Loucy (cell line): ENCODE measurements at regions not wholly inside any gene's neighbourhood (a gene's known extent, or its start where the extent isn't known, plus 50 kb on each side); places are given as distances from the start of the nearest gene placed in this dataset.

Experiments
- EZH2phosphoT487 ChIP-seq: fragments of 200-600 bp; IDR thresholded peaks from 2 replicates; pipeline ENCODE4 v1.6.1; 2018; ENCODE audit warnings: antibody characterized with exemption, mild to moderate bottlenecking, moderate library complexity, borderline replicate concordance
- TF ChIP-seq, protein P1 (sequence below): fragments of 200-600 bp; sonication (generic); conservative IDR thresholded peaks from 2 replicates; pipeline ENCODE4 v1.5.1; 2014; ENCODE audit warnings: mild to moderate bottlenecking, antibody characterized with exemption, low read length

DNA sequence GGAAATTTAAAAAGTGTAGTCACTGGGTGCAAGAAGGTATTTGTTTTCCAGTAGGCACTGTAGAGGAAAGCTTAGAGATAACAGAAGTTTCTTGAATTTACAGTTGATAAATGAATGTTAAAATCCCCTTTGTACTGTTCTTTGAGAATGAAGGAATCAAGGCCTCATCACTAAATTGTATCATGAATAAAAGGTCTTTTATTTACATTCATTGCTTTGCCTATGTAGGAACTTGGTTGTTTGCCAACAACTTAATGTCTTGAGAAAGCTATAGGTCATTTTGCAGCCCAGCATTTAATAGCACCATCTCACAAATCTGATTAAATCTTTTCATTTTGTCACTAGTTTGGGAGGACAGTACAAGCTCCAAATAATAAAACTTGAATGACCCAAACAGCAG lies 213.9 kb upstream of the ITGA4 start:
- TF ChIP-seq, protein P1, sequence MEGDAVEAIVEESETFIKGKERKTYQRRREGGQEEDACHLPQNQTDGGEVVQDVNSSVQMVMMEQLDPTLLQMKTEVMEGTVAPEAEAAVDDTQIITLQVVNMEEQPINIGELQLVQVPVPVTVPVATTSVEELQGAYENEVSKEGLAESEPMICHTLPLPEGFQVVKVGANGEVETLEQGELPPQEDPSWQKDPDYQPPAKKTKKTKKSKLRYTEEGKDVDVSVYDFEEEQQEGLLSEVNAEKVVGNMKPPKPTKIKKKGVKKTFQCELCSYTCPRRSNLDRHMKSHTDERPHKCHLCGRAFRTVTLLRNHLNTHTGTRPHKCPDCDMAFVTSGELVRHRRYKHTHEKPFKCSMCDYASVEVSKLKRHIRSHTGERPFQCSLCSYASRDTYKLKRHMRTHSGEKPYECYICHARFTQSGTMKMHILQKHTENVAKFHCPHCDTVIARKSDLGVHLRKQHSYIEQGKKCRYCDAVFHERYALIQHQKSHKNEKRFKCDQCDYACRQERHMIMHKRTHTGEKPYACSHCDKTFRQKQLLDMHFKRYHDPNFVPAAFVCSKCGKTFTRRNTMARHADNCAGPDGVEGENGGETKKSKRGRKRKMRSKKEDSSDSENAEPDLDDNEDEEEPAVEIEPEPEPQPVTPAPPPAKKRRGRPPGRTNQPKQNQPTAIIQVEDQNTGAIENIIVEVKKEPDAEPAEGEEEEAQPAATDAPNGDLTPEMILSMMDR = no peak
- TF ChIP-seq EZH2phosphoT487 = no peak
